HG03159 (cell line): ENCODE measurements at regions not wholly inside any gene's neighbourhood (a gene's known extent, or its start where the extent isn't known, plus 50 kb on each side); places are given as distances from the start of the nearest gene placed in this dataset.

Experiments
- ATAC-seq: cut with Tn5 transposase; IDR thresholded peaks from one replicate; pipeline ENCODE4 v1.9.1; 2021; ENCODE audit warnings: mild to moderate bottlenecking, moderate library complexity; ENCODE audit not compliant: unreplicated experiment

GRCh38 chr13:24006520-24007248, 109.4 kb upstream of the C1QTNF9B start:
- ATAC-seq = no peak

- no peak for ATAC-seq
Observed at GRCh38 chr13:24007979-24008620, 110.8 kb upstream of the C1QTNF9B start.

- no peak for ATAC-seq
Observed at GRCh38 chr13:24008679-24009078, 111.4 kb upstream of the C1QTNF9B start.

DNA sequence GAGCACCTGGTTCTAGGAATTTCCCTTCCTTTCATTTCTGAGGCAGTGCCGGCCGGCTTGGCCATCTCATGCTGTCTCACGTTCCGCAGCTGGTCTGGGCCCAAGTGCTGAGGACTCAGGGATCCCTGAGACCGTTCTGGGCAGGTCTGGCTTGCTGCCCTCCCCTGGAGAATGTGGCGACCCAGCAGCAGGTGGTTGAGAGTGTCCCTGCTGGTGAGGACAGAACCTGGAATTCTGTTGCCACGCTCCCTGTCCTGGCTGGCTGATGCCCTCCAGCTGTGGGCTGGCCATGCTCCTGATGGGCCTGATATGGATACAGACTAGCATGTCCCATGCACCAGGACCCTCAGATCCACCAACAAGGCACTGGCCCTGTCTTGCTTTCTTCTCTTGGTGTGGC, 114.0 kb upstream of the C1QTNF9B start:
- ATAC-seq = no peak

- no peak for ATAC-seq
Observed at GRCh38 chr13:24012648-24013047, 115.3 kb upstream of the C1QTNF9B start.

- ATAC-seq = no peak
Observed at GRCh38 chr13:24013189-24013588, 115.9 kb upstream of the C1QTNF9B start.

- no peak for ATAC-seq
Observed at GRCh38 chr13:24016046-24016445, 118.7 kb upstream of the C1QTNF9B start.

- ATAC-seq = no peak
Observed at GRCh38 chr13:24022568-24022967, 125.3 kb upstream of the C1QTNF9B start.

- no peak for ATAC-seq
Observed at GRCh38 chr13:24023073-24023472, 125.8 kb upstream of the C1QTNF9B start.

- no peak for ATAC-seq
Observed at GRCh38 chr13:24027494-24027893, 130.2 kb upstream of the C1QTNF9B start.

GRCh38 chr13:24032252-24032651, 128.3 kb upstream of the SPATA13 start:
- no peak for ATAC-seq

GRCh38 chr13:24032674-24033073, 127.8 kb upstream of the SPATA13 start:
- ATAC-seq = no peak

DNA sequence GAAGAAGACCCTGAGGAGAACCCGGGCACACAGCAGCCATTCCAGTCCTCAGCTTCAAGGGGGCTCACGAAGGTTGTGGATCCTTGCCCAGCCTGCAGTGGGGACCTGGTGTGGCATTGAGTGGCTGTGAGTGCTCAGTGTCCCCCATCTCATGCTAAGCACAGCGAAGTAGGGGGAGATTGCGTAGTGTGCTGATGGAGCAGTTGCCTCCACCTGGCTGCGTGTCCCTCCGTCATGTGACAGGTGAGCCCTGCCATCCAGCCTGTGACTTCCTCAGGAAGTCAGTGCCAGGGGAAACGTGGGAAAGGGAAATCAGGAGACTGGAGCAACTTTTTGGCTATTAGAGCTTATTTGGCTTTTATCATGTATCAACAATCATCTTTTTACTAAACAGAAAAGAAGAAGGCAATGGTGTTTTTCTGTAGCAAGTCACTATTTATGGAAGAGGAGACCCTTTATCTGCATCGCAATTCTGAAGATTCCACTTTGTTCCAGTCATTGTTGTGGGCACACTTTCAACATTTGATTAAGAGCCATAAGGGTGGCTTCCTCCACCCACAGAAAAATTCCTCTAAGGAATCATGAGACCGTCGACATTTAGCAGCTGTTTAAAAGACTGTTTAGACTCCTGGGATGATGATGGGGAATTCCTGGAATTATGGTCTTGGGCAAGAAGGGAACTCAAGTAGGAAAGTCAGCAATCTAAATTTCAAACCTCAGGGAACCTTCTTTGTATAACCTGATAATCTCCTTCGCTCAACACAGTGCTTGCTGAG, 126.8 kb upstream of the SPATA13 start:
- ATAC-seq = no peak

- no peak for ATAC-seq
Observed at GRCh38 chr13:24035411-24035810, 125.1 kb upstream of the SPATA13 start.

- no peak for ATAC-seq
Observed at GRCh38 chr13:24036115-24036514, 124.4 kb upstream of the SPATA13 start.

- ATAC-seq = no peak
Observed at GRCh38 chr13:24038405-24038804, 122.1 kb upstream of the SPATA13 start.

GRCh38 chr13:24038841-24039330, 121.6 kb upstream of the SPATA13 start:
- no peak for ATAC-seq

GRCh38 chr13:24039621-24040475, 120.7 kb upstream of the SPATA13 start:
- no peak for ATAC-seq

DNA sequence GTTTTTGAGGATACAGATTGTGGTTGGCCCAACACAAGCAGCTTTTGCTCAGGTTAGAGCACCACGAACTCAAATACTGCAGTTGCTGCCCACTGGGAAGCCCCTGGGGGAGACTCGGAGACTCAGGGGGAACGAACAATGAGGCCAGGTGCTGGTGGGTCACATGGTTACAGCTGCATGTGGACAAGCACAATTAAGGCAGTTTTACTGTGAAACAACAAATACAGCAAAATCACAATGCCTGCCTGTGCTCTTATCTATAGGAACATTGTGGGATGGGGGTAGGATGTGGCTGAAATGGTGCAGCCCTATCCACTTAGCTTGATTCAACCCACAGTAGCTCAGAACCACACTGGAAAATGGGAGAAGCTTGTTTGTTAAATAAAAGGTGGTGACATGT, 119.7 kb upstream of the SPATA13 start:
- no peak for ATAC-seq

DNA sequence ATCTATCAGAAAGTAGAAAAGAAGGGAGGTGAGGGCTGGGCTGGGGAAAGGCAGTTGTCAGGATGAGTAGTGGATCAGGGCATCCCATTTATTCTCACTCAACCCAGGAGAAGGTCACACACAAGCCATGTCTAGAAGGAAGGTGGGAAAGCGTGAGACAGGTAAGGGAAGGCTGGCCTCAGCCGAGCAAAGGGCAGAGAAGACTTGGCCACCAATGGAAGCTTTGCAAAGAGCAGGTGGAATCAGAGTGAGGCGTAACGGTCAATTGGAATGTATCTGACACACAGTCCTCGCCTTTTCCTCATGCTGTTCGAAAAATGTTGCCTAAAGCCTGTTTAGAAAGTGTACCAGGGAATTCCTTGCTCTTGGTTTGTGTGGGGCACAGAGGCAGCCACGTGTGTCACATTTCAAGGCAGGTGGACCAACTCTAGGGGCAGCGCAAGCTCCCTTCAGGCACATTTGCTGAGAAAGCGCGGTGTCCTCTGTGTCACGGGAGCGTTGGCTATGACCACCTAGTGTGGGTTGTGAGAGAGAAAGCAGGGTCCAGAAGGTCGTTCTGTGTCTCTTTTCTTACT, 118.8 kb upstream of the SPATA13 start:
- no peak for ATAC-seq
